ENCODE measurements at regions not wholly inside any gene's neighbourhood (a gene's known extent, or its start where the extent isn't known, plus 50 kb on each side); places are given as distances from the start of the nearest gene placed in this dataset.

- POLR2A ChIA-PET = no interaction called here
- H3K4me3 ChIP-seq (ENCODE audit: control insufficient read depth in 1 of 7, extremely low read depth in 1 of 7, insufficient read depth in 4 of 7, low read depth in 2 of 7, low read length in 6 of 7) = no peak overlapping the region
Measured at GRCh38 chr3:101043687-101044078, 50.5 kb upstream of the ABI3BP start.

GRCh38 chr3:101042996-101043686 lies 49.9 kb upstream of the ABI3BP start:
- DNase-seq = no peak
- no peaks in the 10 kb centered on the region for H3K27me3 ChIP-seq (replicated peaks in 2 of 5; ENCODE audit: control insufficient read depth in 4 of 5, insufficient read depth in 5 of 5, low read length in 4 of 5)
- H3K4me3 ChIP-seq (ENCODE audit: control insufficient read depth in 1 of 7, extremely low read depth in 1 of 7, insufficient read depth in 4 of 7, low read depth in 2 of 7, low read length in 6 of 7) = no peak overlapping the region
- CTCF ChIA-PET = no interaction called here
- H3K4me1 ChIP-seq (ENCODE audit: control extremely low read depth in 1 of 4, control insufficient read depth in 4 of 4, insufficient read depth in 4 of 4, low read length in 3 of 4) = no peaks in the 10 kb centered on the region
- no peaks in the 10 kb centered on the region for H3K9me3 ChIP-seq (ENCODE audit: control extremely low read depth in 1 of 5, control insufficient read depth in 4 of 5, insufficient read depth in 2 of 5, low read depth in 1 of 5, low read length in 4 of 5)
- no peak overlapping the region for H3K27ac ChIP-seq (ENCODE audit: insufficient read depth in 1 of 2, low read depth in 1 of 2, low read length in 2 of 2, poor library complexity in 1 of 2, severe bottlenecking in 2 of 2)
- no peaks in the 10 kb centered on the region for H3K36me3 ChIP-seq (ENCODE audit: control insufficient read depth in 4 of 4, insufficient read depth in 4 of 4, low read length in 3 of 4)
- POLR2A ChIA-PET = no interaction called here

More at GRCh38 chr3:101043687-101044078, 50.5 kb upstream of the ABI3BP start:
- Histone ChIP-seq H3K27me3 (replicated peaks in 2 of 5; ENCODE audit: control insufficient read depth in 4 of 5, insufficient read depth in 5 of 5, low read length in 4 of 5) (no peaks in the 10 kb centered on the region), H3K4me1 (ENCODE audit: control extremely low read depth in 1 of 4, control insufficient read depth in 4 of 4, insufficient read depth in 4 of 4, low read length in 3 of 4) (no peaks in the 10 kb centered on the region), H3K36me3 (ENCODE audit: control insufficient read depth in 4 of 4, insufficient read depth in 4 of 4, low read length in 3 of 4) (no peaks in the 10 kb centered on the region), H3K9me3 (ENCODE audit: control extremely low read depth in 1 of 5, control insufficient read depth in 4 of 5, insufficient read depth in 2 of 5, low read depth in 1 of 5, low read length in 4 of 5) (no peaks in the 10 kb centered on the region), H3K27ac (ENCODE audit: insufficient read depth in 1 of 2, low read depth in 1 of 2, low read length in 2 of 2, poor library complexity in 1 of 2, severe bottlenecking in 2 of 2) (no peak overlapping the region)
- no peak for DNase-seq
- CTCF ChIA-PET = no interaction called here
- WGBS (ENCODE audit: insufficient coverage) = no CpG with 5 or more reads among the region's 2 CpGs
